Mesothelial cell of epicardium (in vitro differentiated cells): ENCODE measurements at regions not wholly inside any gene's neighbourhood (a gene's known extent, or its start where the extent isn't known, plus 50 kb on each side); places are given as distances from the start of the nearest gene placed in this dataset.

Experiments
- DNase-seq, 2 experiments: peaks; one replicate each; pipeline ENCODE4 v3.0.0; 2021; ENCODE audit warnings: low spot score in 2 of 2; ENCODE audit not compliant: unreplicated experiment in 2 of 2
- H3K27ac Mint-ChIP-seq: 2 replicates; pipeline ENCODE4 v1.8.0; 2021; ENCODE audit warnings: mixed read lengths
- H3K27me3 Mint-ChIP-seq: 2 replicates; pipeline ENCODE4 v1.8.0; 2021; ENCODE audit warnings: low read depth, mixed read lengths
- H3K36me3 Mint-ChIP-seq: 2 replicates; pipeline ENCODE4 v1.8.0; 2021; ENCODE audit warnings: mixed read lengths
- H3K4me1 Mint-ChIP-seq: 2 replicates; pipeline ENCODE4 v1.8.0; 2021; ENCODE audit warnings: mixed read lengths
- H3K4me3 Mint-ChIP-seq: 2 replicates; pipeline ENCODE4 v1.8.0; 2021; ENCODE audit warnings: mild to moderate bottlenecking, moderate library complexity, mixed read lengths
- H3K9me3 Mint-ChIP-seq: 2 replicates; pipeline ENCODE4 v1.8.0; 2021; ENCODE audit warnings: mixed read lengths
- TF ChIP-seq, protein P1 (sequence below): fragments of 200-600 bp; sonication (generic); IDR thresholded peaks from one replicate; pipeline ENCODE4 v1.5.0; 2021; ENCODE audit warnings: antibody characterized with exemption; ENCODE audit not compliant: unreplicated experiment

DNA sequence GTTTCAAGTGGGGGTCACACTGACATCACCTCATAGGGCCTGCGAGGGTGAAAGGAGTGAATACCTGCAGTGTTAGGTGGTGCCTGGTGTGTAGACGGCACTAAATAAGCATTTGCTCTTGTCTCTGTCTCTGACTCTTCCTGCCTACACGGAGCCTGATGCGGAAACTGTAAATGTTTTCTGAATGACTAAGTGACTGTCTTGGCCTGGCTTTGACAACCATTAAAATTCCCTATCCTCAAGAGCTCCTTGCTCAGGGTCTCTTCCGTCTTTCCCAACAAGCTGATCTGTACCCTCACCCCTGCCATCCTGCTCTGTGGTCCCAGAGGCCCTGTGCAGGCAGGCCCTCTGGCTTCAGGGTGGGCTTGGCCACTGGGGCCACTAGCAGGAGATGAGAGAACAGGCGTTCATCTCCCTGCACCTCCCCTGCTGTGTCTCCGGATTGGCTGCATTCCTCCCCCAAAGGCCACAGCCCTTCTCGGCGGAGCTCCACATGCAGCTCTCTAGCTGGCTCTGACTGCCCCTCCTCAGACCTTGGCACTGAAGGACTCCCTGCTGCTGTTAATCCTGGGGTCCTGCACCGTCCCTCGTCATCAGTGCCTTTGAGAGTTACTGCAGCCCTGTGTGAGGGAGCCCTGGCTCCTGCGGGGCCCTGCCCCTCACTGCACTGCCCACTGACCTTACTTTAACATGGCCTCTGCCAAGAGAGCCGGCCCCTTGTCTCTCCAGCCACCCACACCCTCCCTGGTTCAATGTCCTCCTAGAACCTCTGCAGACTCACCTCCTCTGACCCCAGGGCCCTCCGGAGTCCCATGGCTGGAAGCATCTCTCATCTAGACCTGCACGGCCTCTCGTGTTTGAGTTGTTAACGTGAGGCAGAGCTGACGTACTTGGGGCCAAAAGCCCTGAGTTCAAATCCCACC is 211.1 kb downstream of the MATN1 start:
- no peaks in the 10 kb centered on the region for H3K4me1 Mint-ChIP-seq
- no peaks in the 10 kb centered on the region for H3K36me3 Mint-ChIP-seq
- H3K27me3 Mint-ChIP-seq: peaks cover 22% of the 10 kb centered on the region
- TF ChIP-seq, protein P1, sequence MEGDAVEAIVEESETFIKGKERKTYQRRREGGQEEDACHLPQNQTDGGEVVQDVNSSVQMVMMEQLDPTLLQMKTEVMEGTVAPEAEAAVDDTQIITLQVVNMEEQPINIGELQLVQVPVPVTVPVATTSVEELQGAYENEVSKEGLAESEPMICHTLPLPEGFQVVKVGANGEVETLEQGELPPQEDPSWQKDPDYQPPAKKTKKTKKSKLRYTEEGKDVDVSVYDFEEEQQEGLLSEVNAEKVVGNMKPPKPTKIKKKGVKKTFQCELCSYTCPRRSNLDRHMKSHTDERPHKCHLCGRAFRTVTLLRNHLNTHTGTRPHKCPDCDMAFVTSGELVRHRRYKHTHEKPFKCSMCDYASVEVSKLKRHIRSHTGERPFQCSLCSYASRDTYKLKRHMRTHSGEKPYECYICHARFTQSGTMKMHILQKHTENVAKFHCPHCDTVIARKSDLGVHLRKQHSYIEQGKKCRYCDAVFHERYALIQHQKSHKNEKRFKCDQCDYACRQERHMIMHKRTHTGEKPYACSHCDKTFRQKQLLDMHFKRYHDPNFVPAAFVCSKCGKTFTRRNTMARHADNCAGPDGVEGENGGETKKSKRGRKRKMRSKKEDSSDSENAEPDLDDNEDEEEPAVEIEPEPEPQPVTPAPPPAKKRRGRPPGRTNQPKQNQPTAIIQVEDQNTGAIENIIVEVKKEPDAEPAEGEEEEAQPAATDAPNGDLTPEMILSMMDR: no peak
- no peak overlapping the region for H3K4me3 Mint-ChIP-seq
- H3K27ac Mint-ChIP-seq: no peak overlapping the region
- DNase-seq: no peak
- H3K9me3 Mint-ChIP-seq: no peaks in the 10 kb centered on the region

DNA sequence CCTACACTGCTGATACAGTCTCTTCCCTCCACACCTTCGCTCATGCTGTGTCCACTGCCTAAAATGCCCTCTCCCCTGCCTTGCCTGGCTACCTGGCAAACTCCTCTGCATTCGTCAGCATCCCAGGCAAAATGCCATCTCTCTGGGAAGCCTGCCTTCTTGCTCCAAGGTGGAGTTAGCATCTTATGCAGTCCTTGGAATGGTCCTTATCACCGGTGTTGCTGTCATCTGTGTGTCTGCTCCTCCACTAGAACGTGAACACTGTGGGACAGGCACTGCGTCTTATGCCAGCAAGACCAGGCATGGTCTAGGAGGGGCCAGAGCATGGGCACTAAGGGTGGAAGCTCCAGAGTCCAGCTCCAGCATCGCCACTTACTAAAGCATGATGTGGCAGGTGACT is 211.8 kb downstream of the MATN1 start:
- Mint-ChIP-seq H3K4me3 (no peak overlapping the region), H3K27ac (no peak overlapping the region), H3K27me3 (peaks cover 20% of the 10 kb centered on the region), H3K9me3 (no peaks in the 10 kb centered on the region), H3K4me1 (no peaks in the 10 kb centered on the region), H3K36me3 (no peaks in the 10 kb centered on the region)
- TF ChIP-seq, protein P1: no peak
- no peak for DNase-seq

DNA sequence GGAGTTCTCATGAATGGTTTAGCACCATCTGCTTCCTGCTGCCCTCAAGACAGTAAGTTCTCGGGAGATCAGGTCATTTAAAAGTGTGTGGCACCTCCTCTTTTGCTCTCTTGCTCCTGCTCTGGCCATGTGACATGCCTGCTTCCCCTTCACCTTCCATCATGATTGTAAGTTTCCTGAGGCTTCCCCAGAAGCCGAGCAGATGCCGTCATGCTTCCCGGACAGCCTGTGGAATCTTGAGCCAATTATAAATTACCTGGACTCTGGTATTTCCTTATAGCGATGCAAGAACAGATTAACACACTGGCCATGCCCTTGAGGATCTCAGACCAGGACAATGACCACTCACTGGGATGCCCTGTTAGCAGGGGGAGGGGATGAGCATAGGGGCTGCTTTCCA is 212.3 kb downstream of the MATN1 start:
- Mint-ChIP-seq H3K4me3 (no peak overlapping the region), H3K36me3 (no peaks in the 10 kb centered on the region), H3K4me1 (peaks cover 2% of the 10 kb centered on the region), H3K9me3 (no peaks in the 10 kb centered on the region), H3K27me3 (peaks cover 20% of the 10 kb centered on the region), H3K27ac (no peak overlapping the region)
- TF ChIP-seq, protein P1: no peak
- DNase-seq: no peak

DNA sequence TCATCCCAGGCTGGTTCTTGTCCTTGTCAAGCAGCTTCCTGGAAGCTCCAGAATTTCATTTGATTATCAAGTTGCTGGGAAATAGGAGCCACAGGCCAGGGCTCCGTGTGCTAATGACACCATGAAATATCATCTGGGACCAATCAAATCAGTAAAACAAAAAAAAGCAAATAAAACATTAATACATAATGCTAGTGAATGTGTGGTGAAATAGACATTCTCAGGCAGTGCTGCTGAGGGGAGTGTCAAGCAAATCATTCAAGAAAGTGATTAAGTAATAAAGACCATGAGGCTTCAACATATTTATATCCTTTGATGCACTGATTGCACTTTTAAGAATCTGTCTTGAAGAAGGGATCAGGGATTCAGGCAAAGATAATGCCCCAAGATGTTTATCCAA is 213.7 kb downstream of the MATN1 start:
- no peak overlapping the region for H3K4me3 Mint-ChIP-seq
- peaks cover 2% of the 10 kb centered on the region for H3K4me1 Mint-ChIP-seq
- TF ChIP-seq, protein P1: no peak
- H3K36me3 Mint-ChIP-seq: no peaks in the 10 kb centered on the region
- no peaks in the 10 kb centered on the region for H3K9me3 Mint-ChIP-seq
- DNase-seq: no peak
- no peak overlapping the region for H3K27ac Mint-ChIP-seq
- H3K27me3 Mint-ChIP-seq: peaks cover 20% of the 10 kb centered on the region

DNA sequence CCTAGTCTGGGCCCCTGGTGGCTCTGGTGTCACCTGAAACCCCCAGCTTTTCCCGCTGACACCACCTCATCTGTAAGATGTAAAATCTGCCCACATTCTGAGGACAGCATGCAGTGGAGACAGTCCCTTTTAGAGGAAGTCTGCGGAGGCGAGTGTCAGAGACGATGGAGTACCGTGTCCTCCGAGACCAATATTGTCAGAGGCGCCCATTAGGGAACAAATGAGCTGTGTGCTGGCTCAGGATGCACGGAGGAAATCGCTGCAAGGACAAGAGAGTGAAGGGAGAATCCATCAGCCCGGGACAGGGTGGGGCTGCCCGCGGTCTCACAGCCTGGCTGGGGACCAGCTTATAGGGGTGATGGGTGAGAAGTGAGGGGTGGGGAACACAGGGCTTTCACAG is 214.8 kb downstream of the MATN1 start:
- H3K27ac Mint-ChIP-seq: no peak overlapping the region
- no peaks in the 10 kb centered on the region for H3K9me3 Mint-ChIP-seq
- DNase-seq: peak in 1 of 2 experiments; percentile 20
- H3K4me1 Mint-ChIP-seq: peaks cover 2% of the 10 kb centered on the region
- H3K27me3 Mint-ChIP-seq: peaks cover 30% of the 10 kb centered on the region
- no peak overlapping the region for H3K4me3 Mint-ChIP-seq
- TF ChIP-seq, protein P1: no peak
- H3K36me3 Mint-ChIP-seq: no peaks in the 10 kb centered on the region
